ENCODE measurements at regions not wholly inside any gene's neighbourhood (a gene's known extent, or its start where the extent isn't known, plus 50 kb on each side); places are given as distances from the start of the nearest gene placed in this dataset.
A peak's percentile ranks its signal among the peaks of the same experiment; 100 is the strongest.
"Not testable (repeated sequence)": the region's sequence is repeated elsewhere in the genome, so short reads cannot be mapped to it uniquely, and the experiment has no call there.

- not testable (repeated sequence) for DNase-seq (ENCODE audit: insufficient read length, low spot score); FAIRE-seq
- TF ChIP-seq, protein P1, sequence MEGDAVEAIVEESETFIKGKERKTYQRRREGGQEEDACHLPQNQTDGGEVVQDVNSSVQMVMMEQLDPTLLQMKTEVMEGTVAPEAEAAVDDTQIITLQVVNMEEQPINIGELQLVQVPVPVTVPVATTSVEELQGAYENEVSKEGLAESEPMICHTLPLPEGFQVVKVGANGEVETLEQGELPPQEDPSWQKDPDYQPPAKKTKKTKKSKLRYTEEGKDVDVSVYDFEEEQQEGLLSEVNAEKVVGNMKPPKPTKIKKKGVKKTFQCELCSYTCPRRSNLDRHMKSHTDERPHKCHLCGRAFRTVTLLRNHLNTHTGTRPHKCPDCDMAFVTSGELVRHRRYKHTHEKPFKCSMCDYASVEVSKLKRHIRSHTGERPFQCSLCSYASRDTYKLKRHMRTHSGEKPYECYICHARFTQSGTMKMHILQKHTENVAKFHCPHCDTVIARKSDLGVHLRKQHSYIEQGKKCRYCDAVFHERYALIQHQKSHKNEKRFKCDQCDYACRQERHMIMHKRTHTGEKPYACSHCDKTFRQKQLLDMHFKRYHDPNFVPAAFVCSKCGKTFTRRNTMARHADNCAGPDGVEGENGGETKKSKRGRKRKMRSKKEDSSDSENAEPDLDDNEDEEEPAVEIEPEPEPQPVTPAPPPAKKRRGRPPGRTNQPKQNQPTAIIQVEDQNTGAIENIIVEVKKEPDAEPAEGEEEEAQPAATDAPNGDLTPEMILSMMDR (IDR thresholded peaks at IDR 0.05; ENCODE audit: insufficient read depth, missing control alignments): peak; percentile 44
Measured at GRCh38 chr5:62223312-62223670, 82.7 kb upstream of the KIF2A start.

DNA sequence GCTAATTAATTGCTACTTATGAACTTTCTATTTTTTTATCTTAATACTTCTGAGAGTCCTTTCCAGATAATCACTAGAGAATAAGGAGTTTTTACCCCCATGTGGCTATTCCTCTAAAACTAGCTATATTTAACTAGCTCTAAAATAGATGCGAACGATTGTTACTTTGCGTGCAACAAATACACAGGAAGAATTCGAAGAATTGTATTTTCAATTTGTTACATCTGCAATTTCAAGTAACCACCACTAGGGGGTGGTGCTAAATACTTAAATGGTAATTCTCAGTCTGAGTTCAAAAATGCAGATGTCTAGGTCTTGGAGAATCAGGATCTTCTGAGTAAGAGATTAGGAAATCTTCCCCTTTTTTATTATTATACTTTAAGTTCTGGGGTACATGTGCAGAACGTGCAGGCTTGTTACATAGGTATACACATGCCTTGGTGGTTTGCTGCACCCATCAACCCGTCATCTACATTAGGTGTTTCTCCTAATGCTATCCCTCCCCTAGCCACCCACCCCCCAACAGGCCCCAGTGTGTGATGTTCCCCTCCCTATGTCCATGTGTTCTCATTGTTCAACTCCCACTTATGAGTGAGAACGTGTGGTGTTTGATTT lies 80.9 kb upstream of the KIF2A start:
- FAIRE-seq; DNase-seq (ENCODE audit: insufficient read length, low spot score): not testable (repeated sequence)

DNA sequence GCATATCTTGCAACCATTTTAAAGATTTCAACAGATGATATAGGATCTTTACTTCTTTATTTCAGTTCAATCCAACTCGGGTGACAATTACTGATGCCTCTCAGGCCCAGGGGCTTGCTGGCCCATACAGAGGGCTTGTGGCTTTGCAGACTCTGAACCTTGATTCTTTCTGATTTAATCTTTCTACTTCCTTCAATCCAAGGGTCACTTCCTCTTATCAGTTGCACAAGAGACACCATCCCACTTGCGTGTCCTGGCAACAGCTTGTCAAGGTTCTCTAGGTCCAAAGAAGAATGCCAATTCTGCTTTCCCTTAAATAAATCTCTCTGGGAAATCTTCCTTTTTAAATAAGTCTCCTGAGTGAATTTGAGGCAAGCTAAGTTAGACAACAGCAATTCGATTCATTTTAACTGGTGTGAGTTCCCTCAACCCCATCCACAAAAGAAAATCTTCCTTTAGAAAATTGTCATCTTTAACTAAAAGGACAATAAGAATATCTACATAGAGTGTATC lies 75.1 kb upstream of the KIF2A start:
- DNase-seq (ENCODE audit: insufficient read length, low spot score); FAIRE-seq: not testable (repeated sequence)

DNA sequence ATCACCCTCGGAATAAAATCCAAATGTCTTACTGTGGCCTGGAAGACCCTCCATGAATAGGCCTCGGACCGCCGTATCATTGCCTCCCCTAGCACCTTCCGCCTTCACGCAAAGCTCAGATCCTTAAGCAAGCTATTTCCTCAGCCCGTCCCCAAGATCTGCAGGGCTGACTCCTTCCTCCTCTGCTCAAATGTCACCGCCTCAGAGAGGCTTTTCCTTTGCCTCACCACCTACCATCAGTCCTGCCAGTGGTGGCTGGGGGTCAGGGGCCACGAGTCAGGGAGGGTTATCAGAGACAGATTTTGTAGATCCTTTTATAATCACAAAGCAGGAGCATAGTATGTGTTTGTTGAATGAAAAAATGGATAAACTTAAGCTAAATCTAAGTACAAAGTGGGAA lies 74.4 kb upstream of the KIF2A start:
- TF ChIP-seq, protein P1 (IDR thresholded peaks at IDR 0.05; ENCODE audit: insufficient read depth, missing control alignments): no peak
- no peak for FAIRE-seq
- DNase-seq (ENCODE audit: insufficient read length, low spot score): no peak

DNA sequence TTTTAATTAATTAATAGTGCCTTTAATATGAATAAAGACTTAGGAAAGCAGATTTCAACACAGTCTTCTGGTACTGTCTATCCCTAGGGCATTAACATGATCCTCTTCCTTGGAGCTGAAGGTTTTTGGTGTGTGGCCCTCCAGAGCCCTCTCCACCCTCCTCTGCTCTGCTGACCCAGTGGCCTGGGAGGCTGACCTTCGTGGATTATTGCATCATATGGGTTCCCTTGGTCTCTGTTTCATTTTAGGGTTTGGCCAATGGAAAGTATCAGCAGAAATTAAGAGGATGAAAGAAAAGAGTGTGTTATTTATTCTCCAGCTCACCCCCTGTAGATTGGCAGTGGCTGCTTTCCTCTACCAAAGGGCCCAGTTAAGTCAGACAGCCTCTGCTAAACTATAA lies 73.8 kb upstream of the KIF2A start:
- FAIRE-seq; DNase-seq (ENCODE audit: insufficient read length, low spot score): not testable (repeated sequence)

DNA sequence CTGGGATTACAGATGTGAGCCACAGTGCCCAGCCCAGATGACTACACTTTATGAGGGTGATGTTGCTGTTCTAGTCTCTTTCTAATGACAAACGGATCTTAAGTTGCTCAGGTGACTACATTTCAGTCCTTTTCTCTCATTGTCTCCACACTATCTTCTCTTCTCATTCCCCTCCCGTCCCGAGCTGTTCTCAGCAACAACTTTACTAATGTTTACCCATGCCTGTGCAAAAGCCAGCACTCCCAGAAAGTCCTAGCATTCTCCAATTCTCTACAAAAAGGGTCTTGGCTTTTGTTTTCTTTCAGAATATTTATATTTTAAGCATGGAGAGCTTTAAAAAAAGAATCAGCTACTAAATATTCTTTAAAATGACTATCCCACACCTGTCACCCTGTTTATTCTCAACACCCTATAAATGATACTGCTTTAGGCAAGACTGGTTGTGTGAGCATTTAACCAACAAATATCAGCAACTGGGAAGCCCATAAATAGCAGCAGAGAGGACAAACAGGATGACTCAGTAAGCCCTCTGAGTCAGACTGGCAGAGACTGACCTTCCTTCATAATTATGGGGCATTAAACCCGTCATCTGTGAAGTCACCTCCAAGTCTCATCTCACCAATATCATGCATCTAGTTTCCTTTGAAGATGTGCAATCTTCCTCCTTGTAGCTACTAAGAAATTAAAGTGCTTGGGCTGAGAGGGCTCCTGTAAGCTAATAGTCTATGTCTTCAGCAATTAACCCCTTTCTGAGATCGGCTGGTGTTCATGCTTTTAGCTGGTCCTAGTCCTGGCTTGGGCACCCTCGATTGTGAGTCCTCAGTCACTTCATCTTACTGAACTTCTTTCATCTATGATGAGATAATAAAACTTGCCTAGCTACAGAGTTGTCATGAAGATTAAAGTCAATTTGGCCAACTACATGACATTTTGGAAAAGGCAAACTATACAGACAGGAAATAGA lies 72.6 kb upstream of the KIF2A start:
- not testable (repeated sequence) for DNase-seq (ENCODE audit: insufficient read length, low spot score); FAIRE-seq

GRCh38 chr5:62236593-62236992 lies 69.4 kb upstream of the KIF2A start:
- not testable (repeated sequence) for FAIRE-seq; DNase-seq (ENCODE audit: insufficient read length, low spot score)

DNA sequence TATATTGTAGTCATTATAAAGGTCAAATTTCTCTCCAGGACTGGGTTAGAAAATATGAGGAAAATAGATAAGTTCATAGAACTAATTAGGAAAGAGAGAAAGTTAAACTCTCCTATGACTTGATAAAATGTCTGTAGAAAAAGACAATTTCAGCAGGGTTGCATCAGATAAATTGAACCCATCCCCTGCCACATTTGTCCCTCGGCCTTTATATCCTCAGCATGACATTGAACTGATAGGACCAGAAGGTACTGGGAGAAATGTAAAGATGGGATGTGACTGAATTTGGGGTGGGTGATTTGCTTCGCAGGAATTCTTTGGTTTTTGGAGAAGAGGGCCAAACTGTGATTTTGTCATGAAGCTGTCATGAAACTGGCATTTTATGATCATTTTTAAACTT lies 68.1 kb upstream of the KIF2A start:
- DNase-seq (ENCODE audit: insufficient read length, low spot score); FAIRE-seq: not testable (repeated sequence)

GRCh38 chr5:62238584-62238983 lies 67.4 kb upstream of the KIF2A start:
- FAIRE-seq: not testable (repeated sequence)

DNA sequence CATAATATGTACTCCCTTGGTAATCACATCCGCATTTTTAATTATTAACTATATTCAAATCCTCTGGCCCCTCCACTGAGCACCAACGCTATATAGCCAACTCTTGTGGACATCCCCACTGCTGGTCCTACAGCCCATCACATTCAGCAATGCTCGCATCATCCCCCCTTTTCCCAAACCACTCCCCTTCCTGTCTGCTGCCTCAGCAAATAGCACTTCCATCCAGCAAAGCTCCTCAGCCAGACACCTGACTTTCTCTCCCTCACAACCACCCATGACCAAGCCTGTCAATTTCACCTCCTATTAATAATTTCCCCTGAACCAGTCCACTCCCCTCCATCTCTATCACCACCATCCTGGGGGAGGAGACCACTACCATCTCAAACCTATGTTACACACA lies 65.5 kb upstream of the KIF2A start:
- DNase-seq (ENCODE audit: insufficient read length, low spot score); FAIRE-seq: not testable (repeated sequence)

More at GRCh38 chr5:62238584-62238983, 67.4 kb upstream of the KIF2A start:
- DNase-seq (ENCODE audit: insufficient read length, low spot score): not testable (repeated sequence)

DNA sequence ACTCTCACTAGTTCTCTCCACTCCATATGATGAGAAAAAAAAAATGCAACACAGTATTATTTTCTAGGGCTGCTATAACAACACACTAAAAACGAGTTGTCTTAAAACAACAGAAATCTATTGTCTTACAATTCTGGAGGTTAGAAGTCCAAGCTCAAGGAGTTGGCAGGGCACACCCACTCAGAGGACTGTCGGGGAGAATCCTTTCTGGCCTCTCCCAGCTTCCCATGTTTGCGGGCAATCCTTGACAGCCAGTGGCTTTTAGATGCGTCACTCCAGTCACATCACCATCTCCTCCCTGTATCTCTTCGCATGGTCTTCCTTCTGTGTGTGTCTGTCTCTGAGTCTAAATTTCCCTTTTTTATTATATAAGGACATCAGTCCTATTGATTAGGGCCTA lies 64.0 kb upstream of the KIF2A start:
- not testable (repeated sequence) for DNase-seq (ENCODE audit: insufficient read length, low spot score); FAIRE-seq

GRCh38 chr5:62243046-62243445 lies 63.0 kb upstream of the KIF2A start:
- not testable (repeated sequence) for FAIRE-seq; DNase-seq (ENCODE audit: insufficient read length, low spot score)

- not testable (repeated sequence) for DNase-seq (ENCODE audit: insufficient read length, low spot score); FAIRE-seq
Measured at GRCh38 chr5:62248192-62248591, 57.8 kb upstream of the KIF2A start.

GRCh38 chr5:62250085-62250484 lies 55.9 kb upstream of the KIF2A start:
- not testable (repeated sequence) for DNase-seq (ENCODE audit: insufficient read length, low spot score); FAIRE-seq

DNA sequence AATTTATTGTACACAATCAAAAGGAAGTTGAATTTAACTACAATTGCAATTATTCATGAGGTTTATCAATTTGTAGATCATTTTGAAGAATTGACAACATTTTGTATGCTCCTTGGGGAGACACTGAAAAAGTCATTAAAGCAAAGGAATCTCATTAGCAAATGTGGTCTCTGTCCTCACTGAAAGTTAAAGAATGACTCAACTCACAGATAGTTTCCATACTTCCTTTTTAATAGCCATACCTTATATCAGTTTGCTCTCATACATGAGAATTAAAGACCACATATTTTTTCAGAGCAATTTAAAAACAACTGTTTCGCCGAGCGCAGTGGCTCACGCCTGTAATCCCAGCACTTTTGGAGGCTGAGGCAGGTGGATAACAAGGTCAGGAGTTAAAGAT lies 55.1 kb upstream of the KIF2A start:
- not testable (repeated sequence) for DNase-seq (ENCODE audit: insufficient read length, low spot score); FAIRE-seq

DNA sequence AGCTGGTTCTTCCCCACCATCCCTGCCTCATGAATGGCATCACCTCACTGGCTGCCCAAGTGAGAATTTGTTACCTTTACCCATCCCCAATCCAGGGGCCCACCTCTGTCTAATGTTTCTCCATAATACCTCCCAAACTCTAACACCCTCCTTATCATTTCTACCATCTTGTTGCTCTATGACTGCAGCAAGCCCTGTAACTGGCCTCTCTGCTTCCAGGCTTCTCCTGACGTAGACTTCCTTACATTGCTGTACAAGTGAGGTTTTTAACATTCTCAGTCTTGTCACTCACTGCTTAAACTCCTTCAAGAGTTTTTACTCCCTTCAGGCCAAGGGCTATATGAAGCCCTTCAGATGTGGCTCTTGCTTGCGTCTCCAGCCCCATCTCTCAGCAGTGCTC lies 53.5 kb upstream of the KIF2A start:
- DNase-seq (ENCODE audit: insufficient read length, low spot score); FAIRE-seq: not testable (repeated sequence)

GRCh38 chr5:62255551-62255950 lies 50.5 kb upstream of the KIF2A start:
- not testable (repeated sequence) for FAIRE-seq; DNase-seq (ENCODE audit: insufficient read length, low spot score)
